Activated CD8-positive, alpha-beta memory T cell treated with anti-CD3 and anti-CD28 coated beads, Interleukin-2, amount 50 U/mL, for 48 hours (primary cell): ENCODE measurements at regions not wholly inside any gene's neighbourhood (a gene's known extent, or its start where the extent isn't known, plus 50 kb on each side); places are given as distances from the start of the nearest gene placed in this dataset.

Experiments
- DNase-seq: peaks from one replicate; pipeline ENCODE4 v3.0.0-alpha.2; 2020

DNA sequence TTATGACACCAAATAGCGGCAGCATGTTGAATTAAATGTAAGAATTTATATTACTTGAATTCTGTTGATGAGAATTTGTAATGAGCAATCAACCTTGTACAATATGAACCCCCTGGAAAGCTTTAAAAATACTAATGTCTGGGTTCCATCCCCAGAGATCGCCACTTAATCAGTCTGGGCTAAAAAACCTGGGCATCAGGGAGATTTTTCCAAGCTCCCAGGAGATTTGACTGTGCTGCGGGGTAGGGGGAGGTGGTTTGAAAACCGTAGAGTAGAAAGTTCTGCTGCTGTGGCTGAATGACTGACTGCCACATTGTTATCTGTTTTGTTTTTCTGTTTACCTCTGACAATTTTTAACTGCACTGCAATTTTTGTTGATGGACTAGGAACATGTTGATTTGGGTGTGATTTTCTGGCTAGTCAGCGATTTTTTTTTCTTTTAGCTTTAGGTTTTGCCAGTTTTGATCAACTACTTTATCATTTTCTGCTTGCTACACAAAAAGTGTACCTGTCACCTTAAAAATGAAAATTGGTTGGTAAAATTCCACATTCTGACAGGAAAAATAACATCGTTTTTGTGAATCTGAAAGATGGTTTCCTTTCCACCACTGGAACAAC lies 79.3 kb downstream of the PCTP start:
- DNase-seq: no peak

DNA sequence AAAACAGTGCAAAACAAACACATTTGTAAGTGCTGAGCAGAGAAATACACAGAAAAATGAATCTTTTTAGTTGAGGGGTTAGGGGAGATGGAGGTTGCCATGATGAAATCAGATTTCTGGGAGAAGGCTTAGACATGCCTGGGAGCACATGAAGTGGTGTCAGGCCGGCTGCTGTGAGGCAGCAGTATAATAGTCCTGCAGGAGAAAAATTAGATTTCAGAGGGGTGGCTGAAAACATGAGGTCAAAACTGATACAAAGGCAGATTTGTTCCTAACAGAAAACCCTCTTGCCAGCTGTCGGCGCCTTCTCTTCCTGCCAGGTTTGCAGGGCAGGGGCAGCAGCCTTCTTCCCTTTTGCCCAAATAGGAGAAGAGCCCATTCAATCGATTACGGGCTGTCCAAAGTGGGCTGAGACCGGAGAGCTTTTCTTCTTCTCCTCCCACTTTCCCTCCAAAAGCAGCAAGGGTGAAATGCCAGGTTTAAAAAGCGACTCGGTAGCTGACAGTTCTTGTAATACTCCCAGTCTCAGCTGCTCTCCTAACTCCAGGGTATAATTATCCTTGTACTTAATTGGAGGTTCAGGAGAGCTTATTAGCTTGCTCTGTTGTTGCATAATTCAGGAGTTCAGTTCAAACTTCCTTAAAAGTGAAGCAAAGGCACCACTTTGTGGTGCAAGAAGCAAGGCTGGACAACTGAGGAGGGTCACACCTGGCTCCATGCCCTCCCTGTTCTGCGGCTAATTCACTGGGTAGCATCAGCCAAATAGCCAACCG lies 80.0 kb downstream of the PCTP start:
- no peak for DNase-seq

DNA sequence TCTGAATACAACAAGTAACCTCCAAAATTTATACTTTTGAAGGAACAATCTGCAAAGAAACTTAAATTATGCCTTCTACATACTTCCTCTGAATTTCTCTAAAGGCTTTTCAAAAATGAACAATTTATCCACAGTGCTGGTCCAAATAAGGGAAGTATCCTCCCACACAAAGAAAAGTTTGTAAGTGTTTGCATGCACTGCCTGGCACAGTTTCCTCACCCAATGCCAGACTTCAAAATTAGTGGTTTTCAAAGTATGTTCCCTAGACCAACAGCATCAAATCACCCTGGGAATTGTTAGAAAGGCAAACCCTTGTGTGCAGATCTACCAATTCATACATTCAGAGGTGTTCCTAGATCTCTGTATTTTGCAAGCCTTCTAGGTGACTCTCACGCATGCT lies 82.5 kb downstream of the PCTP start:
- no peak for DNase-seq

DNA sequence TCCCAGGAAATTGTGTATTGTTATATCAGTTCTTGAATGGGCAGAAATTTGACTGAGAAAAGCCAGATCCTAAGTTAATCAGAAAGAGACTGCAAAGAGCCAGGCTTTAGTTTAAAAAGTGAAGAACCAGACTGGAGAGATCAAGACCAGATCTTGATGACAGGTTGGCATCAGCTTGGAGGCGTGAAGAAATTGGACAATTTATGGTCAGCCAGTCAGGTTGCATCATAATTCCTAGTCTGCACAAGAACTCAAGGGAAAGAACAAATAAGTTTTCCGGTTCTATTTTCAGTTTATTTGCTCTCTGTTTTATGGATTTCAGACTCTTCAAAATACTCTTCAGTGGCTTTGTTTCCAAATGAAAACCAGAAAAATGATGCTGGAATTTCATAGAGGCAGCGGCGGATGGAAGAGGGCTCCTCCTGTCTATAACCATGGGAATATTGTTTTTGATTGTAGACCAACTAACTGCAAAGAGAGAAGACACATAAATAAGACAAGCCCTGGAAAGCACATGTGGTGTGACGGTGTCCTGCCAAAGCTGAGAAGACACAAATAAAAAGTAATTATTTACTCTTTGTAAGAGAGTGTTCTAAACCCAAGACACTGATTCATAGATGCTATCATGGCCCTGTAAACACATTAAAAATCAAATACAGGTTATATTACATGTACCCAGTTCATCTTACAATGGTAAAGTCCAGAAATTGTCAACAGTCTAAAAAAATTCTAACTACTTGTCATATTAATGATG lies 91.7 kb downstream of the PCTP start:
- DNase-seq: no peak

DNA sequence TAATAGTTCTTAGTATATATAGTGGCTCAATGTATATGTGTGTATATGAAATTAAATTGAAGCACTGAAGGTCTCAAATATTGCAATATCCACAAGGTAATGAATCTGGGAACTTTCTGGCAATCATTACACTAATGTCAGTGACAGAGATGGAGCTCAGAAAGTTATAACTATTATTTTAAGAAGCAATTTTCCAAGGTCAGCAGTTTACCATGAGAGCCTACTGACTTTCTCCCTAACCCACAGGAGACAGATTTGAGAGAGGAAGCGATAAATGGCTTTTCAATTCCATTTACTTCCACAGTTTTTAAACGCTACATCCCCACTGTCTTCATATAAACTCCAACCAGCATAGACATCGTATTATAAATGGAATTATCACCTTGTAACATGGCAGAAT lies 92.9 kb downstream of the PCTP start:
- DNase-seq: no peak

DNA sequence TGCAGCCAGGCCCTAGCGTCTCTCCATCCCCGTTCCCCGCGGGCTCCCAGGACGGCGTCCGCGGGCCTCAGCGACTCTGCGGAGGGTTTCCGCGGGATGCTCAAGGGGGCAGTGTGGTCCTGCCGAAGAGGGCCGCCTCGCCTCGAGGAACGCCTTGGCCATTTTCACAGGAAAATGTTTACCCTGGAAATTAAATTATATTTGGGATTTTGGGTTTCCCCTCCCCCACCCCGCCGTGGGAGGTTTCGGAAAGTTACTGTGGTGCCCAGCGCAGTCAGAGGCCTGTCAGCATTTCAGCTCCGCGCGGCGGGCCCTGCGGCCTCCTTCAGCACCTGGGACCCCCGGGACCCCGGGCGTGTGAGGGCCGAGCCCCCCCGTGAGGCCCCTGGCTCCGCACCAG lies 94.5 kb downstream of the PCTP start:
- DNase-seq: peak; percentile 62

DNA sequence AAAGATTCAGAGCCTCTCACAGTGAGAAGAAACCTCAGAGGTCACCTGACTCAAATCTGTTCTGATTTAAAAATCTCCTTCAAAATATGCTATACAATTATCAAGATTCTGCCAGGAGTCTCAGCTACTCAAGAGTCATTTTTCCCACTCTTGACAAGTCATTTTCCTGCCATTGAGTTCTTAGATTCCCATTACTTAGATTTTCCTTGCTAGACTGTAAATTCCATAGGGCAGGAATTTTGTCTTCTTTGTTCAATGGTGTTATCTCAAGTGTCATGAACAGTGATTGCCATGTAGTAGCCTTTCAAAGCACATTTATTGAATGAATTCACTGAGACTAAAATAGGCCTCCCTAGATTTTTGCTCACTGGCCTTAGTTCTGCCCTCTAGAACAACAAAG lies 95.9 kb downstream of the PCTP start:
- DNase-seq: no peak

DNA sequence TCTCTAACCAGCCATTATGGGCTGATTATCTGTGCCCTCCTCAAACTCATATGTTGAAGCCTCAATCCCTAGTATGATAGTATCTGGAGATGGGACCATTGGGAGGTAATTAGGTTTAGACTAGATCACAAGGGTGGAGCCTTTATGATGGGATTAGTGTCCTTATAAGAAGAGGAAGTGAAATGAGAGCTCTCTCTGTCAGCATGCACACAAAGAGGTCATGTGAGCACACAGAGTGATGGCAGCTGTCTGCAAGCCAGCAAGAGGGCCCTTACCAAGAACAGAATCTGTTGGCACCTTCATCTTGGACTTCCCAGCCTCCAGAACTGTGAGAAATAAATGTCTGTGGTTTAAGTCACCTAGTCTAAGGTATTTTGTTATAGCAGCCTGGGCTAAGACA lies 101.9 kb downstream of the PCTP start:
- no peak for DNase-seq

DNA sequence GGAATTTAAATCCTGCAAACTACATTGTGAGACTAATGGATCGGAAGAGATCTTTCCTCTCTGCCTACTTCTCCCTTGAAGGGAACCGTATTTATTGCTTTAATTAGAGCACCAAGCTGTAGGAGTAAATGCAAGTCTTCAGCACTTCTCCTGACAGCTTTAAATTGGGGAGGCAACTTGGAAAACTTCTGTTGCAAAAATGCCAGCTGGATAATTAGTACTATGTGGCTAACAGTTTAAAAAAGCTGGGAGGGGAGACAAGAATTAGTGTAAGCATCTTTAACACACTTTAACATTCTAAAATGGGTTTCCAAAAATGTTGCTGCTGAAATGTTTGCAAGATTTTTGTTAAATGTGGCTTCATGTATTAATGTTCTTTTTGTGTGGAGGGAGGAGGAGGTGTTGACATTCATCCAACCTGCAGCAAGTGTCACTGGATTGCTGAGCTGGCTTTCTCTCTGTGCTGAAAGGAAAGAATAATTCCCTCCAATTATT lies 108.5 kb downstream of the PCTP start:
- no peak for DNase-seq

DNA sequence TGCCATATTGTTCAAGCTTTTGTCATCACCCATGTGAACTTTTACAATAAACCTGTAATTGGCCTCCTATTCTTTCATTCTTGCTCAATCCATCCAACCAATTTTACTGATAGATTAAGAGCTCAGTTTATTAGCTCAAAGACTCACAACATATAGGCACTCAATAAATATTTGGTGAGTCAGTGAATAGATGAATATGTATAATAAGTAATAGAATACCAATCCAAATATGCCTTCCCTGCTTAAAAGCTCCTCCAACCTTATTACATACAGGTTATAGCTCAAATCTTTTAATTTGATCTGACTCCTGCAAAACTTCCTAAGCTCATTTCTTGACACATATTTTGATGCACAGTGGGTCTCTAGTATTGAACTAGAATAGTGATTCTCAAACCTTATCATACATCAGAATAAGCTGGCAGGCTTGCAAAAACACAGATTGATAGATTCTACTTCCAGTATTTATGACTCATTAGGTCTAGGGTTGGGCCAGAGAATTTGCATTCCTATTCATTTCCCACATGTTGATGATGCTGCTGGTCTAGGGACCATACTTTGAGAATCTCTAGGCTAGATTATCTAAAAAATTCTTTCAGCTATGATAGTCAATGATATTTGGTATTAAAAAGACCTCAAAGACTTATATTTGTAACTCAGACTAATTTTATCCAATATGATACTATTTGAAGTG lies 114.4 kb downstream of the PCTP start:
- DNase-seq: no peak

DNA sequence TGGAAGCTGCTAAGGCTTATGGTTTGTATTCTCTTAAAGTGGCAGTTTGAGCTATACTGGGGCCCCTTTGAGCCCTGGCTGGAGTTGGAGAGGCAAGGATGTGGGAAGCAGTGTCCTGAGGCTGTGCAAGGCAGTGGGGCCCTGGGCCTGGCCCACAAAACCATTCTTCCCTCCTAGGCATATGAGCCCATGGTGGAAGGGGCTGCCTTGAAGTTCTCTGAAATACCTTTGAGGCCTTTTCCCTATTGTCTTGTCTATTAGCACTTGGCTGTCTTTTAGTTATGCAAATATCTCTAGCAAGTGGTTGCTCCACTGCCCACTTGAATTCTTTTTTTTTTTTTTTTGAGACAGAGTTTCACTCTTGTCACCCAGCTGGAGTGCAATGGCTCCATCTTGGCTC lies 119.2 kb downstream of the PCTP start:
- no peak for DNase-seq

DNA sequence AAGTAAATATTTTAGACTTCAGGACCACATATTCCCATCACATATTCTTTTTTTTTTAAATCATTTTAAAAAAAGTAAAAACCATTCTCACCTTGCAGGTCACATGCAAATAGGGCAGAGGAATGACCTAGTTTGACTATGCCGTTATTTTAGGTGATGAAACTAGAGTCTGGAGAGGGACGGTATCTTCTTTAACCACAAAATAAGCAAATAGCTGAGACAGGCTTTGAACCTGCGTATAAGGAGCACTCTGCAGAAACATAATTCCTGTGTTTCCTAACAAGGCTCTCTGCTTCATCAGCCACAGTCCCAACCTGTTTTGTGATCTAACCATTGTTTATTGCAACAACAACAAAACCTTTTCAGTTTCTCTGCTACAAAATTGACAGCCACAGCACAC lies 121.5 kb downstream of the PCTP start:
- no peak for DNase-seq

DNA sequence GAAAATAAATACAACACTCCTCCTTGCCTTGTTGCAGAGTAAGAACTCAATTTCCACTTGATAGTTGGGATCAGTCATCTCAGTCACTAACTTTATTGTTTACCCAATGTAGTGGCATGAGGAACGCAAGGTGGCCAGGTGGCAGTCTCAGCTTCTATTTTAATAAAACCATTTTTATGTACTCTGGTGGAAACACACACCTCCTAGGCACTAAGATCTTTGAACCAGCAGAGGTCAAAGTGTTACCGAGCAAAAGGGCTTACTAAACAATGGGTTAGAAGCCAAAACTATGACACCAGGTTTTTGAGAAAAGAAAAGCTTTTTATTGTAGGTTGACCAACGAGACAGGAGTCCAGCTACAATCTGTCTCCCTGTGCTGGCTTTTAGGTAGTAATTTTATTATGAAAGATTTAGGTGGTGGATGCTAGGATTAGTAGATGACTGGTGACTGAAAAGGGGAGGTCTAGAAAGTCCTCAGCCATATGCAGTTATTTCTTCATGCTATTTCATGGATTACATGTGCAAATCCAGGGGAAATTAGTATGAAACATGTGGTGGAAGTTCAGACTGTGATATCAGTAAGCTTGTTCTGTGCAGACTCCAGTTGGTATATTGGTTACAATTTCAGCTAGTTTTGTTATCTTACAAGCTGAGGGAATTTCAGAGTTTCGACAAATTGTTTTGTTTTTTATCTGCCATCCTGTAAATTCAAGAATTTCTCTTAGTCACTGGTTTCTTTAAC lies 122.3 kb downstream of the PCTP start:
- no peak for DNase-seq

DNA sequence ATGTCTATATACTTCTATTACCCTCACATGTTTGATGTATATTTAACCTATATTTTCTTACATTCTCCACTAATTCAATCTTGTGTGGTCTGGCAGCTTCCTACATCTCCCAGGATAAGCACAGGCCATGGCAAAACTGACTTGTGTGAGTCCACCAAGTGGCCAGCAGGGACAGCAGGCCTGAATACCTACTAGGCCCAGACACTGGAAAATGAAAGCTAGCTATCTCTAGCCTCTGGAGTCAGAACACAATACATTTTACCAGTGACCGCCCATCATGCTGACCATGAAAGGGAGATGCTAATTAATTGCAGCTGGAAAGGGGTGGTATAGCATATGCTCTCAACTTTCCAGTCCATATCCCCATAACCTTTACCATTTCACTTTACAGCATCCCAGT lies 132.3 kb downstream of the PCTP start:
- DNase-seq: no peak

DNA sequence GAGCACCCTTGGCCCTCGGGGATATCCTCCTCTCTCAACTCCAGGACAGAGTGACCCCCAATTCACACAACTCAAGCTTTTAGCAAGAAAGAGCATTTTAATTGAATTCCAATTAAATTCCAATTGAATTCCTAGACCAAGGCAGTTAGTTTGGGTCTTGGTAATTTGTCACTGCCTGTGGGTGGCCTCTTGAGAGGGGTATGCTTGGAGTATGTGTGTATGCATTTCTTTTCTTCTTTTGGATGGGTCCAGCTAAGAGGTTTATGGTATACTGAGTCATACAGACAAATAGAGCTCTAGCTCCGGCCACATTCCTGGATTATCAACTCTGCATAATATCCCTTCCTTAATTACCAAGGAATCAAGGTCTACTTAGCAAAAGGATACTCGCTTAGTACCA lies 136.7 kb downstream of the PCTP start:
- DNase-seq: no peak

DNA sequence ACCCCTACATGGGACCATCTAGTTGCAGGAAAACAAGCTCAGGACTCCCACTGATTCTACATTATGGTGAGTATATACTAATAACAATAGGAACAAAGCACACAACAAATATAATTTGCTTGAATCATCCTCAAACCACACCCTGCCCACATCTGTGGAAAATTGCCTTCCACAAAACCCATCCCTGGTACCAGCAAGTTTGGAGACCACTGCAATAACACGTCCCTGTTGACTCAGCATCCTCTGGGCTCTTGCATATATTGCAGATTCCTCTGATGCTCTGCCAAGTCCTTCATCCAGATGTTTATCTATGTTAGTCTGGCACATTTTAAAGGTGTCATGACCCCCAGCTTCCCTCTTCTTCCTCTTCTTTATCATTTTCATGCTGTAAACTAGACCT lies 138.4 kb downstream of the PCTP start:
- DNase-seq: no peak

DNA sequence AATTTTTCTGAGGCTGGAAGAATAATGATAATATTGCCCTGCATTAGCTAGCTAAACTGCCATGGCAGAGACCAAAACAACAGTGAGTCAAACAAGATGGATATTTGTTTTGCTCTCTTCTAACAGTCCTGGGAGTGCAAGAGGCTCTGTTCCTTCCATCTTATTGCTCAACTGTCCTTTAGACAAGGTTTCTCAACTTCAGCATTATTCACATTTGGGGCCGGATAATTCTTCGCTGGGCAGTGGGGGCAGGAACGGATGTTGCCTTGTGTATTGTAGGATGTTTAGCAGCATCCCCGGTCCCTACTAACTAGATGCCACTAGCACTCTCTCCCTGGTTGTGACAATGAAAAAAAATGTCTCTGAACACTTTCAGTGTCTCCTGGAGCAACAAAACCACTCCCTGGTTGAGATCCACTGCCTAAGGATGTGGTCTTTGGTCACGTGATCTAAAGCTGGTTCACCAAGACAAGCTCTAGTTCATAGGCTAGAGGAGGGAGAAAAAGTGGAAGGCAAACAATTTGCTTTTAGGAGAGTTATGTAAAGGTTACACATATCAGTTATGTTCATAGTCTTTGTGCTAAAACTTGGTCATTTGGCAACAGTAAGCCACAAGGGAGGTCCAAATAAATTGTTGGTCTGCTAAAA lies 144.4 kb downstream of the PCTP start:
- no peak for DNase-seq

DNA sequence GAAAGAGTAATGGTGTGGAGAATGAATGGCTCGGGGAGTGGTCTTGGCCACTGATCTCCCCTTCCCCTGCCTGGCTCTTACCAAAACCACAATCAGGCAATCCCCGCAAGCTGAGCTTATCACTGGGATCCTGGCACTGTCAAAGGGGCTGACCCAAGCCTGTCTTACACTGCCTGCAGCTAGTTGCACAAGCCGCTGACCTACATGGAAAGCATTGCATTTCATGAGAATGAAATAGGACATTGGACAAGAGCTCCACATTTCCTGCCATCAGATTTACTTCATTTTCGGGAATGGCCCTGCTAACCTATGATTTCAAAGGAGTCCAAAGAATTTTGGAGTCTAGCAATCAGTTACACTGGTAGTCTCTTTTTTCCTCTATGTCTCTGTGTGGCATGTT lies 146.4 kb downstream of the PCTP start:
- DNase-seq: no peak

DNA sequence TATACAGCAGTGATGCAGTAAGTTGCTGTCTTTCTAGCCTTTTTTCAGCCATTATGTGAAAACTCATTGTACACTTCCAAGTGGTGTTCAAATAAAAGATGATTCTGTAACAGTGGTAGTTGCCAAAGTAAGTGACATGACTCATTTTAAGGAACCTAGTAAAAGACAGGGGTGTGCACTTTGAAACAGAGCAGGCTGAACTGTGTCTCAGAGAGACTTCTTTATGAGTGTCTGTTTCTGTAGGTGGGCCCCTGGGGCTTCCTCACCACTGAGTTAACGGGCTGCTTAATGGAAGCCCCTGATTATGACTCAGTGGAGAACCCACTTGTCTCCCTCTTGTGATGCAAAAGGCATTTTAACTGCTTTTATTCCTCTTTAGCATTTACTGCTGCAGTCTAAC lies 147.3 kb downstream of the PCTP start:
- no peak for DNase-seq

DNA sequence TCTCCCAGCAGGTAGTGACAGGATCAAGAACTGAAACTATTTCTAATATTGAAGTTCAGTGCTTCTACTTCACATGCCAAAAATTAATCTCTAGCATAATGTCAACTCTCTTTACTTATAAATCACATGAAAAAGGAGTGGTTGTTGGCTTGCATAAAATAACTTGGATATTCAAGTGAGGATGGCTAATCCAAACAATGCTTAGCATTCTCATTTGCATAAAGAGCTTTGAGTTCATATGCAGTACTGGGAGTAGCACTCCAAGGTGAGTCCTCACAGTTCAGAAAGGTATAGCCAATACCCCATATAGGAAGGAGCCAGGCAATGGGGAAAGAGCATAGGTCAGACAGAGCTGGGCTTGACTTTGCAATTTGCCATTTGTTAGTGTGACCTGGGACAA lies 149.3 kb downstream of the PCTP start:
- DNase-seq: no peak

DNA sequence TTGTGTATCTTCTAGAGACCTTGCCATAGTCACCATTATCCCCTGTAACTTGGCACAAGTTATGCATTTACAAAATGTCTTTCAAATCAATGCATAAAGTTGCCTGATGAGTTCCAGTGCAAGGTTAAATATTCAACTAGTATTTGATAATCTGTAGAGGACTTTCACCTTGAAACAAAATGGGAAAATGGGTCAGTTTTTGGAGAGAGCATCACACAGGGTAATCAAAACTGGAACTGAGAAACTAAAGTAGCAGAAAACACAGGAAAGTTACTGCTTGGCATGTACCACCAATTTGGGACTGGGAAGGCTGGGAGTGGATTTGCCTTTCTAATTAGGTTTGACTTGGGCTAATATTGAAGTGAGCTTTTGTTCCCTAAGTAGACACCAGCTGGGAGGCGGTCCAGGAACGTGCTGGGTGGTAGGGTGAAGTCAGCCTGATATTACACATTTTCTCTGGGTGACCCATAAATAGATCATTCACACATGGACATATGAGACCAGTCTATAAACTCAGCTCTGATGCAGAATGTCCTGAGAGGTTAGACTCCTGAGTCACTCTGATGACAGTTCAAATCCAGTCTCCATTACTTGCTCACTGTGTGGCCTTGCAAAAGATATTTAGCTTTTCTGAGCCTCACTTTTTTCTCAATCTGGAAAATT lies 152.3 kb downstream of the PCTP start:
- no peak for DNase-seq

DNA sequence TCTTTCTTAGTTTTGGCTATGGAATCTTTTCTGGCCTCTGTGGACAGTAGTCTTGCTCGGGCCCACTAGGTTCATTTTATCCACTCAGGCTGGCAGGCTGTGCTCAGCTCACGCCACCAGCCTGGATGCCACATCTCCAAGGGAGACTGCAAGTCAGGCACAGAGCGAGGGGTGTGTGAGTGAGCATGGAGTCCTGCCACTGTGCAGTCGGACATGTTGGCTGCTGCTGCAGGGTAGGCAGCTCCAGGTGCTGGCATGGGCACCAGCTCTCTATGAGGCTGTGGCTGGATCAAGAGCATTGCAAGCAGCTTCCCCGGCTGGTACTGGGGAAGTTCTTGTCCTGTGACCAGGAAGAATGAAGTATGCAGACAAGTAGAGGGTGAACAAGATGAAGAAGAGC lies 158.9 kb downstream of the PCTP start:
- no peak for DNase-seq
